ENCODE measurements at regions not wholly inside any gene's neighbourhood (a gene's known extent, or its start where the extent isn't known, plus 50 kb on each side); places are given as distances from the start of the nearest gene placed in this dataset.

GRCh38 chr2:240250150-240250984, 109.9 kb upstream of the OTOS start:
- Histone ChIP-seq H2AK5ac (ENCODE audit: low read depth, low read length) (no peak overlapping the region), H2BK5ac (ENCODE audit: low read depth, low read length) (no peak overlapping the region), H3K27ac (ENCODE audit: low read depth, low read length) (no peak overlapping the region), H2BK15ac (ENCODE audit: low read length) (no peak overlapping the region), H4K5ac (ENCODE audit: insufficient read length, low read depth, low read length) (peak overlapping the region; percentile 15), H2BK20ac (ENCODE audit: low read length) (no peak overlapping the region), H3K79me2 (ENCODE audit: control insufficient read depth in 1 of 2, insufficient read depth in 2 of 2, low read length in 2 of 2) (no peaks in the 10 kb centered on the region), H3K9ac (replicated peaks in 1 of 4; ENCODE audit: extremely low read depth in 1 of 4, low read depth in 3 of 4, low read length in 3 of 4) (no peak overlapping the region), H3K23ac (ENCODE audit: insufficient read length) (no peak overlapping the region), H4K8ac (ENCODE audit: extremely low read depth, insufficient read depth, low read length) (no peak overlapping the region), H3K18ac (ENCODE audit: extremely low read depth, low read length) (no peak overlapping the region; the same call in 1 of the 2 replicates), H2BK120ac (replicated peaks; ENCODE audit: low read depth, low read length) (no peak overlapping the region), H3K27me3 (replicated peaks in 1 of 4; ENCODE audit: control insufficient read depth in 3 of 4, extremely low read depth in 1 of 4, insufficient read depth in 3 of 4, low read length in 3 of 4) (no peaks in the 10 kb centered on the region; a peak in 2 of 7 replicates), H3K4ac (replicated peaks; ENCODE audit: insufficient read length, low read depth, low read length) (no peak overlapping the region), H3K4me2 (ENCODE audit: insufficient read depth in 1 of 2, low read depth in 2 of 2, low read length in 2 of 2) (no peak overlapping the region), H2AFZ (ENCODE audit: low read length) (no peak overlapping the region), H3K14ac (ENCODE audit: insufficient read length) (no peak overlapping the region), H4K91ac (replicated peaks; ENCODE audit: insufficient read length, low read length) (no peak overlapping the region), H3K23me2 (ENCODE audit: low read depth, low read length) (no peaks in the 10 kb centered on the region), H3K9me3 (ENCODE audit: insufficient read depth in 2 of 2, low read depth in 1 of 2, low read length in 1 of 2) (no peaks in the 10 kb centered on the region), H3K4me1 (replicated peaks in 1 of 4; ENCODE audit: control insufficient read depth in 3 of 4, insufficient read depth in 4 of 4, low read length in 3 of 4) (peaks cover 0 to 19% (median 0%) of the 10 kb centered on the region in 4 experiments; a peak in 4 of 7 replicates), H2BK12ac (ENCODE audit: low read depth, low read length) (no peak overlapping the region), H3K56ac (replicated peaks; ENCODE audit: insufficient read length, low read depth, low read length) (no peak overlapping the region), H3K79me1 (ENCODE audit: low read depth, low read length) (no peaks in the 10 kb centered on the region), H3K36me3 (ENCODE audit: control insufficient read depth in 2 of 4, insufficient read depth in 4 of 4, low read length in 3 of 4) (no peaks in the 10 kb centered on the region), H3K4me3 (ENCODE audit: extremely low read depth in 1 of 4, insufficient read depth in 2 of 4, low read depth in 3 of 4, low read length in 4 of 4) (no peak overlapping the region), H4K20me1 (replicated peaks in 1 of 2; ENCODE audit: control insufficient read depth in 1 of 2, insufficient read depth in 2 of 2, low read length in 2 of 2) (no peaks in the 10 kb centered on the region)
- CTCF ChIA-PET (ENCODE audit: partially characterized antibody): no interaction called here
- WGBS, 2 experiments (ENCODE audit: extremely low coverage in 1 of 2, insufficient coverage in 1 of 2, insufficient read length in 1 of 2, insufficient replicate concordance in 2 of 2, low coverage in 1 of 2, low lambda C conversion rate in 2 of 2, missing lambda C conversion rate in 1 of 2): 96% methylated on average over 11 of the region's 14 CpGs; no CpG with 5 or more reads in 1 of the 2 experiments
- DNase-seq (ENCODE audit: low read depth in 1 of 2, low spot score in 2 of 2) (no peak), FAIRE-seq (no peak)
- POLR2A ChIA-PET (ENCODE audit: partially characterized antibody): no interaction called here
- TF ChIP-seq MAFK (IDR thresholded peaks at IDR 0.05; ENCODE audit: low read depth, low read length): no peak
- TF ChIP-seq BCL11A (IDR thresholded peaks at IDR 0.05; ENCODE audit: low read depth in 2 of 2, low read length in 2 of 2): no peak
- no peak for TF ChIP-seq EP300 (IDR thresholded peaks at IDR 0.05; ENCODE audit: borderline replicate concordance in 1 of 2, low read depth in 2 of 2, low read length in 2 of 2)
- no peak for TF ChIP-seq ZNF274 (IDR thresholded peaks at IDR 0.05; ENCODE audit: borderline replicate concordance, extremely low read depth, low read length)
- TF ChIP-seq SIRT6 (IDR thresholded peaks at IDR 0.05; ENCODE audit: low read length): no peak
- no peak for TF ChIP-seq USF2 (IDR thresholded peaks at IDR 0.05; ENCODE audit: low read length)

Measured in H1 (cell line).